HS-27A (cell line): ENCODE measurements at regions not wholly inside any gene's neighbourhood (a gene's known extent, or its start where the extent isn't known, plus 50 kb on each side); places are given as distances from the start of the nearest gene placed in this dataset.

Experiments
- DNase-seq: peaks from one replicate; pipeline ENCODE4 v3.0.0-alpha.2; 2012; ENCODE audit warnings: low read depth, missing footprints

- DNase-seq, result peak; percentile 11
Observed at GRCh38 chrX:102067966-102068723, 57.3 kb upstream of the TCEAL2 start.

DNA sequence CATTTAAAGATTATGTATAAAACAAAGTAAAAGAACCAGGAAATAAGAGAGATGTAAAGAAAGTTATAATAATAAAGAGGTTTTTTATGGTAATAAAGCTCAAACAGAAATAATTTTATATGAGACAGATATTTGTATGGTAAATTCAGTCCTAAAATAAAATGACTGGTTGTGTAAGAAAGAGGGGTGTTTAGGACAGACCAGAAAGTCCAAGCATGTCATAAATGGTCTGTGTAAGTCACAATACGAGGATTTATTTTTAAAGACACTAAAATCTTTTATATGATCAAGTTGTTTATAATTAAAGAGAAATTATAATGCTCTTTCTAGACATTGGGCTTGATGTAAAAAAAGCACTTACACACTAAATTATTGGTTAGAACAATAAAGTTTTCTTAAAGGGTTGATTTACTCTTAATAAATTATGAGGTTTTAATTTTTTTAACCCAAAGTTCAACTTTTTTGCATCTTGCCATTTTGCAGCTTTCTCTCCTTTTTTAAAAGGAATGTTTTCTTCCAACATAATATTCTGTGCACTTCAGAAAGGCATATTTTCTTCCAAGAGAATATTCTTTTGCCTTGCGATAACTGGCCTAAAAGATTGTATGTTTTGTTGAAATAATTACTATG lies 61.9 kb upstream of the TCEAL2 start:
- DNase-seq, result no peak

DNA sequence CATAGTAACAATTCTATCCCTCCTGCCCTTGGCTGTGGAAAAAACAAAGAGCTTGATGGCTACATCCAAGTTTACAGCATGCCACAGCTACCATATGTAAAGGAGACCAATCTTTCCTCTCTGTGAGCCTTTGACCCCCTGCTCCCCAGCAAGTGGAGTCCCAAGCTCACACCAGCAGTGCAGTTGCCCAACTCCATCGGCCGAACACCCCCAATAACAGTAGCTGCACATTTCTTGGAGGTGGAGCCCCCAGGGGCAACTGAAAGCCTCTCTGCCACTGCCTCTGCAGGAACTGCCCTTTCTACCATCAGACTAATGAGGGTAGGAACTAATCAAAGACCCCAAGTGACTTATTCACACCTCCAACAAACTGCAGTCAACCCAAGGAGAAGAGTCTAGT lies 81.0 kb upstream of the TCEAL2 start:
- no peak for DNase-seq

DNA sequence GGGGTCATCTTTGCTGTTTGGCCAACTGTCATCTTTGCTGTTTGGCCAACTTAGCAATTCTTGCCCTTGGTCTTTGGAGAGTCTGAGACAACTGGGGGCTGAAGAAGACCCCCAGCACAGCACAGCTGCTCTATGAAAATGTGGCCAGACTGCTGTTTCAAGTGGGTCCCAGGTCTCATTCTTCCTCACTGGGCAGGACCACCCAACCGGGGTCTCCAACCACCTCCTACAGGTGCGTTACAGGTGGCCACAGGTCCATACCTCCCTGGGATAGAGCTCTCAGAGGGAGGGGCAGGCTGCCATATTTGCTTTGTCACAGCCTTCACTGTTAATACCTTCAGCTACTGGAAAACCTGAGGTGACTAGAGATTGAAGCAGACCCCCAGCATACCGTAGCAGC lies 82.1 kb upstream of the TCEAL2 start:
- no peak for DNase-seq

- no peak for DNase-seq
Observed at GRCh38 chrX:102042372-102043325, 82.8 kb upstream of the TCEAL2 start.

DNA sequence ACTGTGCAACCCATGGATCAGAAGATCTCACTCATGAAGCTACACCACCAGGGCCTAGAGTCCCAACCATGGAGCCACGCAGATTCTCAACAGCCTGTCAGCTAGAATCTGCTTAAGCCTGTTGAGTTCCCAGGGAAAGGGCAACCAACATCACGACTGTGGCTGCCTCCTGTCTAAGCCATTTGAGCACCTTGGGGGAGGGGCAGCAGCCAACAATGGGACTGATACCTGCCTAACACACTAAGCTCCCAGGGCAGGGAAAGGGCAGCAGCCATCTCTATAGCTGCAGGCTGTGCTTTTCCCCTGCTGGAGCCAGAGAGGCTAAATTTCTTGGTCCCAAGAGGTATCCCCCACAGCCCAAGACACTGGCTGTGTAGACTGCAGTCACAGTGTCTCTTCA lies 96.5 kb upstream of the TCEAL2 start:
- DNase-seq, result no peak

DNA sequence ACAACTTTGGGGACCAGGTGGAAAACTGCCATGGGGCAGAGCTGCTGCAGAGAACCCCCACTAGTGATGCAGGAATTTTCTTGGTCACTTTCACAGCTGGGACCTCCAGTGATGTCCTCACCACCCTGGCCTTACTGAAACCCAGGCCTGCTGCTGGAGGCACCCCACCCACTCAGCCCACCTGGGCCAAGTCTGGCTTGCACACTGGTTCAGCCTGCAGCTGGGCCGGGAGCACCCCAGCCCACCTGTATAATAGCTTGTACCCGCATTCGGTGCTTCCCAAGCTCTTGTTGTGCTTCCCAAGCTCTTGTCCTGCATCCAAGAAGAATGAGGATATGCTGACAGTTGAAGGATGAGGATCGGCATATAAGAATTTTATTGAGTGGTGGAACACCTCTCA lies 86.4 kb upstream of the ZMAT1 start:
- DNase-seq, result no peak

- no peak for DNase-seq
Observed at GRCh38 chrX:102008901-102009300, 77.1 kb upstream of the ZMAT1 start.

- DNase-seq, result no peak
Observed at GRCh38 chrX:101999644-102000539, 68.1 kb upstream of the ZMAT1 start.

DNA sequence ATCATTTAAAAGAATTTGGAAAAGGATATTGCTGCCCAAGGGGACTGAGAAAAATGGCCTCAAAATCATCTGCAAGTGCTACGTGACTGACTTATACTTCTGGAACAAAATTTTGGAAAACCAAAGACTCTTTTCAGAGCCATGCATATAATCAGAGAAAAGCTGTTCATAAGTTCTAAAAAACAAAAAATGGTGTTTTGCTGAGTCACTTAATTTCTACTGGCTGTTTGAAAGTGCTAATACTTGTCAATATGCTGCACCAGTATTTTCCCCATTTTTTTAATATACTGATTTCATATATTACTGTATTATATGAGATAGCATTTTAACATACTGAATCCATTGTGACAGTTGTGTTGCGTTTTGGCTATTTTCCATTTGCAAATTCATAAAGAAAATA lies 61.5 kb upstream of the ZMAT1 start:
- no peak for DNase-seq

GRCh38 chrX:101986586-101986985 lies 54.8 kb upstream of the ZMAT1 start:
- DNase-seq, result no peak
